ENCODE measurements at regions not wholly inside any gene's neighbourhood (a gene's known extent, or its start where the extent isn't known, plus 50 kb on each side); places are given as distances from the start of the nearest gene placed in this dataset.

- no peak for TF ChIP-seq POLR2A (IDR thresholded peaks at IDR 0.05)
- TF ChIP-seq CTCF (IDR thresholded peaks at IDR 0.05 in 4 of 5, conservative IDR thresholded peaks at IDR 0.05 in 1 of 5): no peak
Measured at GRCh38 chr4:31089815-31090214, 369.6 kb downstream of the PCDH7 start.
